ENCODE measurements at regions not wholly inside any gene's neighbourhood (a gene's known extent, or its start where the extent isn't known, plus 50 kb on each side); places are given as distances from the start of the nearest gene placed in this dataset.

DNA sequence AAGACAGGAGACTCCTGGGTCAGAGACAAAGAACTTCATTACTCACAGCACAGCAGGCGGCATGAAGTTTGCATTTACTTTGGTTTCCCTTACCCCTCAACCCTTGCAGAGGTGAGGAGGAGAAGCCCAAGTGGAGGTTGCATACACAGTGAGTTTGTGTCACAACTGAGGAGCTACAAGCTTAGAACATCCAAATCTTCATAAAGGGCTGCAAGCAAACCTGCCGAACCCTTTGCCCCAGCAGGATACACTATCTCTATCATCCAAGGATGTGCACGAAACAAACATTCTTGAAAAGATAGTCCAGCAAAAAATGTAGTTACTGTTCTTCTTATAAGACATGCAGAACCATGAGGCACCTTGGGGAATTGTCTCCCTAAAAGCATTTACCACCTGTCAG lies 493.5 kb downstream of the SETD4 start:
- TF ChIP-seq, protein P1, sequence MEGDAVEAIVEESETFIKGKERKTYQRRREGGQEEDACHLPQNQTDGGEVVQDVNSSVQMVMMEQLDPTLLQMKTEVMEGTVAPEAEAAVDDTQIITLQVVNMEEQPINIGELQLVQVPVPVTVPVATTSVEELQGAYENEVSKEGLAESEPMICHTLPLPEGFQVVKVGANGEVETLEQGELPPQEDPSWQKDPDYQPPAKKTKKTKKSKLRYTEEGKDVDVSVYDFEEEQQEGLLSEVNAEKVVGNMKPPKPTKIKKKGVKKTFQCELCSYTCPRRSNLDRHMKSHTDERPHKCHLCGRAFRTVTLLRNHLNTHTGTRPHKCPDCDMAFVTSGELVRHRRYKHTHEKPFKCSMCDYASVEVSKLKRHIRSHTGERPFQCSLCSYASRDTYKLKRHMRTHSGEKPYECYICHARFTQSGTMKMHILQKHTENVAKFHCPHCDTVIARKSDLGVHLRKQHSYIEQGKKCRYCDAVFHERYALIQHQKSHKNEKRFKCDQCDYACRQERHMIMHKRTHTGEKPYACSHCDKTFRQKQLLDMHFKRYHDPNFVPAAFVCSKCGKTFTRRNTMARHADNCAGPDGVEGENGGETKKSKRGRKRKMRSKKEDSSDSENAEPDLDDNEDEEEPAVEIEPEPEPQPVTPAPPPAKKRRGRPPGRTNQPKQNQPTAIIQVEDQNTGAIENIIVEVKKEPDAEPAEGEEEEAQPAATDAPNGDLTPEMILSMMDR (IDR thresholded peaks at IDR 0.05), result no peak
- TF ChIP-seq POLR2A (IDR thresholded peaks at IDR 0.05), result no peak
- no peak for TF ChIP-seq POLR2AphosphoS5 (IDR thresholded peaks at IDR 0.05)

Data from suprapubic skin (tissue), 4 donors.